Limb (tissue), 2 donors: ENCODE measurements at regions not wholly inside any gene's neighbourhood (a gene's known extent, or its start where the extent isn't known, plus 50 kb on each side); places are given as distances from the start of the nearest gene placed in this dataset.
"Not testable (repeated sequence)": the region's sequence is repeated elsewhere in the genome, so short reads cannot be mapped to it uniquely, and the experiment has no call there.

Experiments
- DNase-seq, 2 donors: peaks; one replicate each; pipeline ENCODE4 v3.0.0-alpha.2; 2016; ENCODE audit errors: extremely low spot score in 2 of 2

DNA sequence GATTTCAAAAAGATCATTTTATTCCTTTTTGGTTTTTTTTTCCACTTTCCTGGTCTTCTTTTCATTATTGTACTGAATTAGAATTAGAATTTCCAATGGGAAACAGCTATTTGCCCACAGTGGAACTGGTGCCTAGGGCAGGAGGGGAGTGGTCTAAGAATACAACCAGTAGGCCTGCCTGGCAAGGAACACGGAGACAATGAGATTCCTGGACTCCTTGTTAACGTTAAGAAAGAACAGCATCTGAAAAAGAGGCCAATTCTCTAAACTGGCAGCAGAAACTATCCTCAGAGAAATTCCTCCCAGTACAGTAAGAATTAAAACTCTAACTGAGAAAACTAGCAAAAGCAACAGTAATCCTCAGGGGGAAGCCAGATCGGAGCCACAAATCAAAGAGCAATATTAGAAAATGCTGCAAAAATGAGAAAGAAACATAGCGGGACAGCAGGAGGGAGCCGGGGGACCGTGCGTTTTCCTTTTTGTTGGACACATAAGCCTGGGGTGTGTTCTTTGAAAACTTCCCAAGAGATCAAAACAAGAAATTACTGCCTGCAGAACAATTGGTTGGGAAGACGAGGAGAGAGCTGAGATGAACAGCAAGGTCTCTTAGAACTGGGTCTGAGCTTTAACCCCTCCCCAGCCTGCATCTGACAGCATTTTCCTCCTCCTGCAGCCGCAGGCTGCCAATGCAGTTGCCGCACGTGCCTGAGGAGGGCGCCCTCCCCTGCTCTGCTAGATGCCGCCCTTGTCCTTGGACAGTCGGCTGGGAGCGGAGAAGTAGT is 776.0 kb downstream of the TSN start:
- DNase-seq = peak; percentile 44 to 45

DNA sequence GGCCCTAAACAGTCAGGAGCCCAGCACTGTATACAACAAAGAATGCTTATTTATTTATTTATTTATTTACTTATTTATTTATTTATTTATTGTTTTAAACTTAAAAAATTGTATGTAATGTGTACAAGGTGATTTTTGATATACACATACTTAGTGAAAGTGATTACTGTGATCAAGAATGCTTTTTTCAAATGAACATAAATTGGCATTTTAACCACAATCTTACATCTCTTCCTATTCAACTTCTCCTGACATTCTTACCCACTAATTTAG is 776.6 kb downstream of the TSN start:
- DNase-seq = no peak

DNA sequence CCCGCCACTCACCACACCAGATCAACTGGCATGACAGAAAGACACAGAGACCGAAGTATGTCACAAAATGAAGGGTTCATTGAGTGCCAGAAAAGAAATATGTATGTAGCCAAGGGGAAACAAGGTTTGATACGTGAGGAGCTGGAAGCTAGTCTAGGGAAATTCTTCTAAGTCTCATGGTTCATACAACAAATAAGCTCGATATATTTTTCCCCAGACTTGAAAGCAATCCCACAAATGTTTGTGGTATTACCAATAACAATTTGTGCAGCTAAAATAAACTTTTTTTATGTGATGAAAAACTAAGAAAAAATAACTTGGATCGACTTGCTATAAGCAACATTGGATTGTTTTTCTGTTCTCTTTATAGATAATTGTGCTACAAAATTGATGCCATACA is 777.0 kb downstream of the TSN start:
- no peak for DNase-seq

DNA sequence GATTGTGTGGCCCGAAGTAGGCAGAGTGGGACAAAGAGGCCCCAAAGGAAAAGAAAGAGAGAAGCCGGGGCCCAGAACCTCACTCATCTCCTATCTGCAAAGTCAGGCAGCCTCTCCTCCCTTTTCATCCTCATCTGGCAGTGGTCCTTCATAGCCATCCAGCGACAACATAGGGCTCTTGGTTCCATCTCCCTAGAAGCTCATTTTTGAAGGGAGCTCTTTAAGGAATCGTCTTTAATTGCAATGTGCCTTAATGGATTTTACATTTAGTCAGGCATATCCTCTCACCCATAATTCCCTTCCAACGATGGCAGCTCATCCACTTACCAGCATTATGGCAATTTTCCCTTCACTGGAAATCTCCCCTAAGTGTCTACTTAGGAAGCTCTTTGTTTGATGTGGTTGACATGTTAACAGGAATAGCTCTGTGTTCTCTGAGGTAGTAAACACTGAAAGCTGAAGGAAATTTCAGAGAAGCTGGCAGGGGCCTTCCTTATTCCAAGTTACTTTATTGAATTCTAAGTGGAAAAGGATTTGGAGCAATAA is 780.6 kb downstream of the TSN start:
- no peak for DNase-seq

DNA sequence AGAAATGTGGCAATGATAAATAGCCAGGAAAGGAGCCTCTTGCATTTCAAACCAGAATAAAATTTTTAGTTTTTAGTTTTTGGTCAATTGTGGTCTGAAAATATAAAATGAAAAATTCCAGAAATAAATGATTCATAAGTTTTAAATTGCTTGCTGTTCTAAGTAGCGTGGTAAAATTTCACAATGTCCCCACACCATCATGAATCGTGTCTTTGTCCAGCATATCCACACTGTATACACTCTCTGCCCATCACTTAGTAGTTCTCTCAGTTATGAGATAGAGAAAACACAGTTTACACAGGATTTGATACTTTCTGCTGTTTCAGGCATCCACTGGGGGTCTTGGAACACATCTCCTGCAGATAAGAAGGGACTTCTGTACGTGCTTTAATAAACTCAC is 783.9 kb downstream of the TSN start:
- DNase-seq = no peak

DNA sequence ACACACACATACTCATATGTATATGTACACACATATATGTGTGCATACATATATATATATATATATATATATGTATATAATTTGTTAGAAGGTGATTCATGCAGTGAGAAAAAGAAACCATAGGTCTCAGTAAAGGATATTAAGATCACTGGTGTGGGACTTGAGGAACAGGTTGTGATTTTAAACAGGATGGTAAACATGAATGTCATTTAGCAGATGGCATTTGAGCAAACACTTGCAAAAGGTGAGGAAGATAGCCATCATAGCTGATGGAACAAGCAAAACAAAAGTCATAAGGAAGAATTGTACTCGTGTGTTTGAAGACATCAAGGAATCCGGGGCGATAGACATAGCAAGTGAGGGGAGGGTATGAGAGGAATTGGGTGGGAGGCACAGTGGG is 784.5 kb downstream of the TSN start:
- DNase-seq = no peak

DNA sequence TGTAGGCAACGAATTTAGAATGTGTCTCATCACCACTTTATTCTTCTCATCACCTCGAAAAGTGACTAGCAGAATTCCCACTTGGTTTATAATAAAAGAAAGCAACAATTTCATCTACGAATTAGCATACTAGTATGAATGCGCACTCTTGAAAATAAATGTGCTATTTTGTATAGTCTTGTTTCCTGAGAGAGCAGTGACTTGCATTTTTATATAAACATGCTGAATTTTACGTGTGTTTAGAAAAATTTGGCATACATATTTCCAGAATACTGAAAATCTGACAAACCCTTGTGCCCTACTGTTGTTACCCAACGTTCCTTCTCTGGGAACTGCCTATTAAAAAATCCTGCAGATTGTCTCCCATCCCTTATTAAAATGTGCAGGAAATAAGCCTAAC is 786.8 kb downstream of the TSN start:
- DNase-seq = no peak

DNA sequence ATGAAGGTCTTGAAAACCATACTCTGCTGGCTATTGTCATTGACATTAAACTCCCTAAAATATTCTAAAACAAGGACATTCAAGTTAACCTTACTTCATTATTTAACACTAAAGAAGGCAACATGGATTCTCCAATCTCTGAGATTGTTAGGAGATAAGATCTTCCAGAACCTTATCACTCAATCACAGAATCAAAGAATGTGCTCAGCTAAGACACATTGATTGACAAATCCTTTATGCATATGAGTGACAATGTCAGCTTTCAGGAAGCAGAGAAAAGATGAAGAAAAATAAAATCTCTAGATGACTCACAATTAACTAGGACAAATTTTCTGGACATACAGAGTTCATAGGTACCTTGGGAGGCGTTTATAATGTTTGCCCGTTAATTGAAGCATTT is 787.2 kb downstream of the TSN start:
- DNase-seq = no peak

DNA sequence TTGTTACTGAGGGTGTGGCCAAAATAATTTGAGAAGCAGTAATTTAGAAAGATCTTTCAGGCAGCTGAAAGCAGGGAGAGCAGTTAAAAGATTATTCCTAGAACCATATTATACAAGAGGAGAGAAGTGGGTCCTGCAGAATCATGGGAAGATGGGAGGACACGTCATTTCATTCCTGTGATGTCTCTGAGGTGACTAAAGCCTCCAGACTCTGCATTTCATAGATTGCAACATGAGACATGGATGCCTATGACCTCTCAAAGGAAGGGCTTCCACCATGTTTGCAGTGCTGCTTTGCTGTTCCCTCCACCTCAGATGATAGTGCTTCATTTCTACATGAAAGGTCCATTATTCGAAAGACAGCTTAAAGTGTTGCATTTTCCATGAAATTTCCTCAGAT is 788.4 kb downstream of the TSN start:
- no peak for DNase-seq

DNA sequence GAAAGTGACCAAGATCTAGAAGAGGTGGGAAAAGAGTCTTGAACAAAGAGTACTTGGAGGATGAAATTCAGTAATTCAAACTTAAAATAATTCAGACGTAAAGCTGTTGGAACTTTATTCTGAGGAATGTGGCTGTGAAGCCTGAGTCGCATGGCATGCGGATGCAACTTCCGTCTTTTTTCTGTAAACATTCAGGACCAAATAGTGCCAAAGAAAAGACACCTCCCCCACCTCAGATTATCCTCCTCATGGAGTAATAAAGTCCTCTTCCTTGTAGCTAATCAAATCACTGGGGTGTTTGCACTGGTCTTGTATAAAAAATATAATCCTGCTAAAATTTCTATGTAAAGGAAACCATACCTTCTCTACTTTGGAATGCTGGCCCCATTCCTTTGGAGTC is 790.4 kb downstream of the TSN start:
- DNase-seq = no peak

DNA sequence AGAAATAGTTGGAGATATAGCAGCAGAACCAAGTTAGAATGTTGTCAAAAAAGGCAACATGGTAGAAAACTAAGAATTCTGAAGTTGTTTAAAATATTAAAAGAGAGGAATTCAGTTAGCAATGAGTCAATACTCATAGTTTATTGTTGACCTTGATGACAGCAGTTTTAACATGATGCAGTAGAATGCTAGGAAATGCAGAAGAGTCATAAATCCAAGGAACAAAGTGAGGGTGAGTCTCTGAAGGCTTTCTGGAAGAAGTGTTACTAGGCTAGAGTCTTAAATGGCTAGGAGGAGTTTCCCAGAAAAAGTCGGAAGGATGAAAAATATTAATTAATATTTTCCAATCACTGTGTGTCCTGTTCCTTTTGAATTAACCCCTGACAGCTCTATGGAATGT is 807.3 kb downstream of the TSN start:
- DNase-seq = no peak

DNA sequence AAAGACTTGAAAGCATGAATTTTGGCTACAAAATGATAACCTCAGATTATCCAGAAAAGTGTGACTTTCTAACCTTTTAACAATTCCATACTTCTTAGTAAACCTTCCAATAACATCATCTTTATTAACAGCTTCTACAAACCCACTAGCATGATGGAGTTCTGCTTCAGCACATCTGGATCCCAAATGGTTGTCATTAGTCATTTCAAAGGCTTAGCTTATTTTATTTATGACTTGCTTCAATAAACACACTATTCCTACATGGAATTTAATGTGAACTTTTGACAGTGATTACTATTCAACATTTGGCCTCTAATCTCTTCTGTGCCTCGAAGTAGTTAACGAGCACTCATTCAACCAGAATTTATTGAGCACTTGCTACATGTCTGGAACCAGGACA is 808.3 kb downstream of the TSN start:
- no peak for DNase-seq

DNA sequence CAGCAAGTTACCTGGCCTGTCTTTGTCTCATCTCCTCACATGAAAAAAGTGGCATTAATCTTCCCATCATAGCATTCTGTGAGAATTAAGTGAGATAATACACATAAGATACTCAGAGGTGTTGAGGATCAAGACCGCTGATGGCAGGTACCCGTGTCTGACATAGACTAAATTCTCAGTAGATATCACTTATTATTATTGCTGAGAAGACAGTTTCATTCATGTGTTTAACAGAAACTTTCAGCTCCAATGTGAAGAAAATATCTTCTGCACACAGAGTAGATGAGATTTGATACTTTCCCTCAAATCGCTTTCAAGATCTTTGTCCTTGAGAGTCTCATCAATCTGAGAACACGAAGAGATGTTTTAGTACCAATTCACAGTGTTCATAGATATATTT is 809.4 kb downstream of the TSN start:
- no peak for DNase-seq

DNA sequence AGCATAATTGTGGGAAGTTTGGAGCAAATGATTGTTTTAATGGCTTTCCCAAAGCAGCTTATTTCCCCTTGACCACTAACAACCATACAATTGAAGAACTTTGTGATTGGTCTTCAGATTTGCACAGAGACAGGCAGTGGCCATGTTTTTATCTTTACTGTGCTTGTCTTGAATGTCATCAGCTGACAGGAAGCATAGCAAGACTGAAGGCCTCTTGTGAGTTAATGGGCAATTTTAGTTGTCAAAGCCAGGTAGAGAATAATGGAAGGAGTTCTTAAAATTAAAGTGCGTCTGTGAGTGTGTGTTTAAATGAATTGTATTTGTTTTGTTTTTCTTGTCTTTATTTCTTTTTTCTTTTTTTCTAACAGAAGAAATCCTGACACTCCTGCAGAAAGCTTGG is 809.9 kb downstream of the TSN start:
- no peak for DNase-seq

DNA sequence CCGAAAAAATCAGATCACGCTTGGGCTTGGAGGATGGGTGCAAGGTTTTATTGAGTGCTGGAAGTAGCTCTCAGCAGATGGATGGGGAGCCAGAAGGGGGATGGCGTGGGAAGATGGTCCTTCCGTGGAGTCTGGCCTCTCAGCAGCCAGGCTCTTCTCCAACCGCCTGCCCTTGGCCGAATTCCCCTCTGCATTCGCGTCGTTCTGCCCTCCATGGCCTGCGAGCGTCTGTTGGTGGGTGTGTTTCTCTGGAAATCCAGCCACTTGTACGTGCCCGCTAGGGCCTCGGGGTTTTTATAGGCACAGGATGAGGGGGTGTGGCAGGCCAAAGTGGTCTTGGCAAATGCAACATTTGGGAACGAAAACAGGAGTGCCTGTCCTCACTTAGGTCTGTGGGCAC is 815.2 kb downstream of the TSN start:
- DNase-seq = no peak

DNA sequence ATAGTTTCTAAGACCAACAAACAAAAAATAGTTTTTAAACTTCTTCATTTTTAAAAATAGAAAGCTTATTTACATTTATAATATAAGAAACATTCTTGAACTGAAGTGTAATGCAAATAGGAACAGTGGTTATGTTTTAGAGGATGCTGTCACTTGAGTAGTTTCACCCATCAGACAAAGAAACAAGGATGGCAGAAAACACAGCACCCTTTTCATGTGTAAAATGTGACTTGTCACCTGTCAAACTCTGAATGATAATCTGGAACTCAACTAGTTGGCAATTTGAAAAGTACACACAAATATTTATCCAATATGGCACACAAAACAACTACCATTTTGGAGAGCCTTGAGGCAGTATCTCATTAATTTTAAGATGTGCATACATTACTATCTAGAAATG is 816.0 kb downstream of the TSN start:
- DNase-seq = not testable (repeated sequence)

DNA sequence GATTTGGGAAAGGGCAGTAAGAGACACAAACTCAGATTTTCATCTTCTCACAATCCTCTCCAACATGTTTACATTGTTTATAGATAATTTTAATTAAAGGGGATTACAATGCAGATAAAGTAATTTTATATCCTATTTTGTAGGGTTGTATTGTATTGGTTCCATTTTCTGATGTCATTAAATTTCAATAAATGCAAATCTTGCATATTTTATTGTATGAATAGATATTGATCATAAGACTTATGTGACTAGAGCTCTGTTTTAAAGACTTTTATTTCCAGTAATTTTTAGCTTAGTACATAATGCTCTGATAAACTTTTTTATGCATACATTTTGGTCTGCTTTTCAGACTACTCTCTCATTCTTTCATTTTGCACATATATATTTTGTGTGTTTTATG is 819.6 kb downstream of the TSN start:
- DNase-seq = no peak

DNA sequence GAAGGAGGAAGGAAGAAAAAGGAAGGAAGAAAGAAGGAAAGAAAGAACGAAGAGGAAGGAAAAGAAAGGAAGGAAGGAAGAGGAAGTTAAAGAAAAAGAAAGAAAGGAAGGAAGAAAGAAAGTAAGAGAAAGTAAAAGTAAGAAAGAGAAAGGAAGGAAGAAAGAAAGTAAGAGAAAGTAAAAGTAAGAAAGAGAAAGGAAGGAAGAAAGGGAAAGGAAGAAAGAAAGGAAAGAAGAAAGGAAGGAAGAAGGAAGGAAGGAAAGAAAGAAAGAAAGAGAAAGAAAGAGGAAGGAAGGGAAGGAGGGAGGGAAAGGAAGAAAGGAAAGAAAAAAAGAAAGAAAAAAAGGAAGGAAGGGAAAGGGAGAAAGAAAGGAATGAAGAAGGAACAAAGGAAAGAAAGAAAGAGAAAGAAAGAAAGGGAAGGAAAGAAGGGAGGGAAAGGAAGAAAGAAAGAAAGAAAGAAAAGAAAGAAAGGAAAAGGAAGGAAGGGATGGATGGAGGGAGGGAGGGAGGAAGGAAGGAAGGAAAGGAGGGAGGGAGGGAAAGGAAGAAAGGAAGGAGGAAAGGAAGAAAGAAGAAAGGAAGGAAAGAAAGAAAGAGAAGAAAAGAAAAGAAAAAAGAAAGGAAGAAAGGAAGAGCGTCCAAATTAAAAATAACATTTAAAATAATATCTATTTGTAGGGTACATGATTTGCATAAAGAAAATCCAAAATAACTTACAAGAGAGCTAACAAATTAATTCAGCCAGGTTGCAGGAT is 827.9 kb downstream of the TSN start:
- DNase-seq = no peak

DNA sequence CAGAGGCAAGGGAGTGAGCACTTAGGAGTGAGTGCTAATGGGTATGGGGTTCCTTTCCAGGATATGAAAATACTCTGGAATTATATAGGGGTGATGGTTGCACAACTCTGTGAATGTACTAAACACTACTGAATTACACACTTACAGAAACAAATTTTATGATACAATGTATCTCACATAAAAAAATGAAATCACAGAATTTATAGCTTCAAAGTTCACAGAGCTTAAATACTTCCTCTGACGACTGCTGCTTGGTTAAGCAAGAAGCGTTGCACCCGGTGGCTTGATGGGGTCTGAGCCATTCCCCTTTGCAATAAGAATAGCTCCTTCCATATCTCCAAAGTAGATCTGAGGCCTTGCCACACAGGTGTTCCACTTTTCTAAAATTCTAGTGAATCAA is 835.1 kb downstream of the TSN start:
- DNase-seq = no peak

DNA sequence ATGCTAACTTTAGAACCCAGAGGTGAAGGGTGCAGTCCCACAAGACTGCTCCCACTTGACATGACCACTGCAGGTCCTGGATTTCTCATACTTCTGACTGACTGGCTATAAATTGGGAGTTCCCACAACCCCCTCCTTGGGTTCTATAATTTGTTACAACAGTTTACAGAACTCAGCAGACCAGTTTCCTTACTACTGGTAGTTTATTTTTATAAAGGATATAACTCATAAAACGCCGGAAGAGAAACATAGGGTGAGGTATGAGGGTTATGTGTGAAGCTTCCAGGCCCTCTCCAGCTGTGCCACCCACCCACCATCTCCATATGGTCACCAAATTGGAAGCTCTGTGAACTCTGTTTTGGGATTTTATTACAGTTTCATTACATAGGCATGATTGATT is 839.6 kb downstream of the TSN start:
- DNase-seq = no peak

DNA sequence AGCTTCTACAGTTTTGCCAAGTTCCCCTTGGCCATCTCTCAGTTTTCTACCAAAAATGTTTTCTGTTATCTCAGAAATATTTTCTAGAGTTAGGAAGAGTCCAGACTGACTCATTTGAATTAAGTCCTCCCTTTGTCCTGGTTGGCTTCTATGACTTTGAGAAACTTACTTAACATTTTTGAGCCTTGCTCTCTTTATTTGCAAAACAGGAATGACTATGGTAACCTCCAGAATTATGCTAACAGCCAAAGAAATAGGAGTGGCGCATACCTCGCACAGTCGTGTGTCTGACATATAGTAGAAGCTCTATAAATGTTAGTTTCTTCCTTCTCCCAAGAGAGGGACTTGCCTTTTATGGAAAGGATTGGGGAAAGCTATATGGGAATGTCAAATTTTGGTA is 841.1 kb downstream of the TSN start:
- no peak for DNase-seq

DNA sequence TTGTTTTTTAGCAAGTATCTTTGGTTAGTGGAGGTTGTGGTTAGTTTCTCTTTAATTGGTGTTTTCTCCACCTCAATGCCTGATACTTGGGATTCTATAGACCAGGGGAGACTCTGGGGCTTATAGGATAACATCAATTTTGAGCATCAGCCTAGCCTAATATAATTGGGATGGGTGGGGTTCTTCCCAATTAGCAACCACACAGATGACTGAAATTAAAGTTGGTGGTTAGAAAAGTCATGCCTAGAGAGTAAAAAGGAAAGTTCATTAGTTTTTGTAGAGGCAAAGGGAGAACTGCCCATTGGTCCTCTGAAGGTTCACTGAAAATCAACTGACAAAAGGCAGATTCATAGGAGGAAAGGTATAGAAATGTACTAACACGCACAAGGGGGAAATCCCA is 843.3 kb downstream of the TSN start:
- DNase-seq = no peak

DNA sequence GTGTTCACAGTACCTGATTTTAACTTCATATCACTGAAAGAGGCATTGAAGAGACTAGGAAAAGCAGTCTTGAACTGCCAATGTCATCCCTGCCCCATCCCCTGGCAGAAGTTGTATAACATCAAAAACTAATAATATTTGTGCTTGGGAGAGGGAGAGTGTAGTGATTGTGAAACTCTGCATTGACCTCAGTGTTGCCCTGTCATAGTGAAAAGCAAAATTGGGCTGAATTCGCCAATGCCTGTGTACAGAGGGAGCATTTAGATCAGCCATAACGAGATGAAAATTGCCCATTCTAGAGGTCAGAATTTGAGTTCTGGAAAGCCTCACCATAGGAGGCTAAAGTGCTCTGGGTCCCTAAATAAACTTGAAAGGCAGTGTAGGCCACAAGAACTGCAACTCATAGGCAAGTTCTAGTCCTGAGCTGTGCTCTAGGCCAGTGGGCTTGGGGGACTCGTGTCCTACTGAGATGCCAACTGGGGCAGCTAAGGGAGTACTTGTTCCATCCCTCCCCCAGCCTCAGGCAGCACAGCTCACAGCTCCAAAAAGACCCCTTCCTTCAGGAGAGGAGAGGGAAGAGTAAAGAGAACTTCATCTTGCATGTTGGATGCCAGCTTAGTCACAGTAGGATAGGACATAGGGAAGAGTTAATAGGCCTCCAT is 855.6 kb downstream of the TSN start:
- DNase-seq = no peak
